ENCODE measurements at regions not wholly inside any gene's neighbourhood (a gene's known extent, or its start where the extent isn't known, plus 50 kb on each side); places are given as distances from the start of the nearest gene placed in this dataset.

GRCh38 chr5:45038366-45038987, 229.7 kb downstream of the MRPS30 start:
- TF ChIP-seq JUN (IDR thresholded peaks at IDR 0.05) = no peak
- TF ChIP-seq EP300 (IDR thresholded peaks at IDR 0.05) = no peak
- peak; percentile 48 for TF ChIP-seq CTCF (IDR thresholded peaks at IDR 0.05)
- no peak for TF ChIP-seq RCOR1 (IDR thresholded peaks at IDR 0.05; ENCODE audit: low read depth, low read length)
- TF ChIP-seq NR3C1 (IDR thresholded peaks at IDR 0.05) = no peak
- no peak for TF ChIP-seq USF2 (IDR thresholded peaks at IDR 0.05)
- TF ChIP-seq MAX (IDR thresholded peaks at IDR 0.05) = no peak
- TF ChIP-seq RAD21 (conservative IDR thresholded peaks at IDR 0.05 in 1 of 2, IDR thresholded peaks at IDR 0.05 in 1 of 2) = peak; percentile 42 to 47; a peak in 3 of 5 replicates
- no peak for TF ChIP-seq HEYL (CRISPR knock-in tag; IDR thresholded peaks at IDR 0.05)
- no peak for TF ChIP-seq CEBPB (IDR thresholded peaks at IDR 0.05)
